ENCODE measurements at regions not wholly inside any gene's neighbourhood (a gene's known extent, or its start where the extent isn't known, plus 50 kb on each side); places are given as distances from the start of the nearest gene placed in this dataset.

DNA sequence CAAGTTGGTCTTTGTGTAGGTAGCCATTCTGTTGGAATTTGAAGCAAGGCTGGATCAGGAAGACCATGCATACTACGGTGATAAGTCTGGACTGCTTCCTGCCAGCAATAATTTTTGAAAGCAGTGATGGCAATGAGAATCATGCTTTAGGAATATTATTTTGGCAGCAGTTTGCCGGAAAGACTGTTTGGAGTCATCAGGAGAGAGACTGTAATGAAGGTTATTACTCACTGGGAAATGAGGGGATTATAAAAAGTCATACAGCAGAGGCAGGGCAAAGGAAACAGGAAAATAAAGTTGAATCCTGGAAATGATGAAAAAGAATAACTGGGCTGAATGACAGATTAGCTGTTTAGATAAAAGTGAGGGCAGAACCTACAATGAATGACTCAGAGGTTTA, 1136.8 kb upstream of the AUTS2 start:
- TF ChIP-seq, protein P1, sequence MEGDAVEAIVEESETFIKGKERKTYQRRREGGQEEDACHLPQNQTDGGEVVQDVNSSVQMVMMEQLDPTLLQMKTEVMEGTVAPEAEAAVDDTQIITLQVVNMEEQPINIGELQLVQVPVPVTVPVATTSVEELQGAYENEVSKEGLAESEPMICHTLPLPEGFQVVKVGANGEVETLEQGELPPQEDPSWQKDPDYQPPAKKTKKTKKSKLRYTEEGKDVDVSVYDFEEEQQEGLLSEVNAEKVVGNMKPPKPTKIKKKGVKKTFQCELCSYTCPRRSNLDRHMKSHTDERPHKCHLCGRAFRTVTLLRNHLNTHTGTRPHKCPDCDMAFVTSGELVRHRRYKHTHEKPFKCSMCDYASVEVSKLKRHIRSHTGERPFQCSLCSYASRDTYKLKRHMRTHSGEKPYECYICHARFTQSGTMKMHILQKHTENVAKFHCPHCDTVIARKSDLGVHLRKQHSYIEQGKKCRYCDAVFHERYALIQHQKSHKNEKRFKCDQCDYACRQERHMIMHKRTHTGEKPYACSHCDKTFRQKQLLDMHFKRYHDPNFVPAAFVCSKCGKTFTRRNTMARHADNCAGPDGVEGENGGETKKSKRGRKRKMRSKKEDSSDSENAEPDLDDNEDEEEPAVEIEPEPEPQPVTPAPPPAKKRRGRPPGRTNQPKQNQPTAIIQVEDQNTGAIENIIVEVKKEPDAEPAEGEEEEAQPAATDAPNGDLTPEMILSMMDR (conservative IDR thresholded peaks at IDR 0.05; ENCODE audit: low read depth, low read length), result no peak
- TF ChIP-seq EZH2 (IDR thresholded peaks at IDR 0.05; ENCODE audit: borderline replicate concordance, low read depth, low read length, poor library complexity, severe bottlenecking), result no peak

Measured in A673 (cell line).